Stimulated activated CD8-positive, alpha-beta memory T cell treated with anti-CD3 and anti-CD28 coated beads, Interleukin-4, amount 100 ng/mL, for 24 hours (primary cell): ENCODE measurements at regions not wholly inside any gene's neighbourhood (a gene's known extent, or its start where the extent isn't known, plus 50 kb on each side); places are given as distances from the start of the nearest gene placed in this dataset.

Experiments used
- DNase-seq: peaks from one replicate; pipeline ENCODE4 v3.0.0-alpha.2; 2020; ENCODE audit warnings: low read depth

DNA sequence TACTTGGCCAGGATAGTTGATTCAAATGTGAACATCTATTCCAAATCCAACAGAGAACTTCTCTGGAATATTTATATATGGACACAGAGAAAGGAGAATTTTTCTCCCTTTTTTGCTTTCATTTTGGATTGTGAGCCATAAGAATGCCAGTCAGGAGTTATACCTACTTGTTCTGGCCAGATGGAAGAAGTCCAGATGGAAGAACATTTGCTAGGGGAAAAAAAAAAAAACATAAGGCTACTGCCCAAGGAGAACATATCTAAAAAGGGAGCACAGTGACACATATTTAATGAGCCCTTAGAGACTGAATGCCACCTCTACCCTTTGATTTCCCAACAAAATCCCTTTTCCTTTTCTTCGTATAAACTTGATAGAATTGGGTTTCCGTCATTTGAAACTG is 61.7 kb upstream of the PPP2R2B start:
- no peak for DNase-seq

- DNase-seq, result no peak
Observed at GRCh38 chr5:146944019-146944418, 65.5 kb upstream of the PPP2R2B start.

DNA sequence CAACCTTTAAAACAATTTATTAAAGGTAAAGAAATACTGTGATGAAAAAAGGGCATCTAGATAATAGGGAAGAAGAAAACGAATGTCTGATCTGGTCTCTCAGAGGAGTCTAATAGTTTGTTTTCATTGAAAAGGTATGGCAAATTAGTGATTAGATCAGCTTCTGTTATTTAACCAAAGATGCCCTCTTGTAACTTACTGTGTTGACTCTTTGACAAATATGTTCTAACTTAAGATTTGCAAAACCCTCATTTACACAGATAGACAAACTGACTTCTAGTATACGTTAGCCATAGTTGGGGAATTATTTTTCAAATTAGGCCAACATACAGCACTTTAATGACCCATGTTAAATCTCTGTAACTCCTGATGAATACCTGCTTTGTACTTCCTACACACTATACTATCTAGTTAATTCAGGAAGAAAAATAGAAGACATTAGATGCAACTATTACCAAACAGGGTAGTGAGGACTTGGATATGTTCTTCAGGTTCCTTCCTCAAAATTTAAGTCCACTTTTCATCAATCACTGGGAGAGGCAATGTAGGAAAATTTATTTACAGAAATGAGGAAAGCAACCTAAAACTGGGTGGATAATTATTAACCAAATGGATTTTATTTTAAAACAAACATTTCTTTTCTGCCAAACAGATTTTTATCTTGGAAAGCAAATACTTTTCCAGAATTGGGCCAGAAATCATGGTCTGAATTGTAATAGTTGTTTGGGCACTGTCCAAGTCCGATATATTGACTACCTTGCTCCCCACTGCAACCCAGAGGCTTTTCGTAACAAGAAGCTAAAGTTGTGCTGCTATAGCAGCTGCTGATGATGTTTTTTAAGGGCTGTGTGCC is 66.4 kb upstream of the PPP2R2B start:
- DNase-seq, result no peak

DNA sequence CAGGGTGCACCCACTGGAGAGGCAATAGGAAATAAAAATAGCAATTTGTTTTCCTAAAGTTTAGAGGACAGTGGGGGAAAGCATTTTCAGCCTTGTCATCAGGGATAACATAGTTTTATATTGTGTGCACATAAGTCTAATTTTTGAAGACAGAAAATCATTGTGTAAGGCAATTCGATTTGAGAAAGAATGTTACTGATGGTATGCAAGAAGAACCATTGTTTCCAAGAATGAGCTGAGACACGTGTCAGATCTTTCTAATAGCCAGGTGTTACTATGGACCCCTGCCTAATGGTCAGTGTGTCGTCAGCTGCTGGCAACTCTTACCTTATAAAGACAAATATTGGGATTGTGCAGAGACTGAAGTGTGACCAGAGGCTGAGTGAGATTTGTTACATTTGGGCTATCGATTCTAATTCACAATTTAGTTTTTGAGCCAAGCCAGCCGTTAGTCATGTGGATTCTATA is 67.1 kb upstream of the PPP2R2B start:
- no peak for DNase-seq

GRCh38 chr5:146947181-146947941 is 68.8 kb upstream of the PPP2R2B start:
- peak; percentile 0 for DNase-seq

GRCh38 chr5:146948666-146949065 is 70.1 kb upstream of the PPP2R2B start:
- DNase-seq, result no peak

DNA sequence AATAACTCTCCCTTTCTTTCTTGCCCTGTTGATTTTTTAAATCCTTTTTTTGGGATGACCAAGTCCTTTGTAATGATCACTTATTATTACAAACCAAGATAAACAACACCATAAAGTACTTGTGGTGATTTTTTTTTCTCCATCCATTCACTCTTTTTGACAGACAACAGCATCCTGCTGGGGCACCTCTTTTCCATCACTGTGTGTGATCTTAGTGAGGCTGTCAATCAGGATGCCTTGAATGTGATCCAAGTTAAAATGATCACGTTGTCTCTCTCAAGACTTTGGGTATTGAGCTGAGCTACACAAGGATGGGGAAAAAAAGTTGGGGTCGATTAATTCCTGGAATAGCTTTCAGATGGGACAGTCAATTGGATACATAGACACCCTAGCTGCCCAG is 73.6 kb upstream of the PPP2R2B start:
- DNase-seq, result no peak

- DNase-seq, result no peak
Observed at GRCh38 chr5:146956217-146956616, 77.7 kb upstream of the PPP2R2B start.

GRCh38 chr5:146959360-146959759 is 80.8 kb upstream of the PPP2R2B start:
- no peak for DNase-seq

DNA sequence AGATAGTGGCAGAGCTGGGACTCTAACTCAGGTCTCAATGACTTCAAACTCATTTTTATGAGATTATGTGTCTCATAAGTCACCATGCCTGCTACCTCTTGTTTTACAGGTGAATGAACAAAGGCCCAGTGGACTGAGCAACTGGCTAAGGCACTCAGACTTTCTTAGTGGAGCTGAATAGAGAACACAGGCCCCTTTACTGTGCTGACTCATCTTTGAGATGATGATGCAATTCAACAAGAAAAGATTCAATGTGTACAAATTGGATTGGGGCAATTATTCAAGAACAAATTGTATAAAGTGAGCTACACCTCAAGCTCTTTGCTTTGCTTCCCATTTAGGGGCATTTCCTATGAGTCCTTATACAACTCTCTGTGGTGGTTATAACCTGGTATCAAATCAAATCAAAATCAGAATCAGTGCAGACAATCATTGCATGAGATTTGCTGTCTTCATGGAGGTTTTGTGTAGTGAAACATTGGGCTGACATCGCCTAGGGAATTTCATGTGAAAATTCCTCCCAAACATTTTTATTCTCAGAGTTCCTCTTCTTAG is 84.3 kb upstream of the PPP2R2B start:
- no peak for DNase-seq

DNA sequence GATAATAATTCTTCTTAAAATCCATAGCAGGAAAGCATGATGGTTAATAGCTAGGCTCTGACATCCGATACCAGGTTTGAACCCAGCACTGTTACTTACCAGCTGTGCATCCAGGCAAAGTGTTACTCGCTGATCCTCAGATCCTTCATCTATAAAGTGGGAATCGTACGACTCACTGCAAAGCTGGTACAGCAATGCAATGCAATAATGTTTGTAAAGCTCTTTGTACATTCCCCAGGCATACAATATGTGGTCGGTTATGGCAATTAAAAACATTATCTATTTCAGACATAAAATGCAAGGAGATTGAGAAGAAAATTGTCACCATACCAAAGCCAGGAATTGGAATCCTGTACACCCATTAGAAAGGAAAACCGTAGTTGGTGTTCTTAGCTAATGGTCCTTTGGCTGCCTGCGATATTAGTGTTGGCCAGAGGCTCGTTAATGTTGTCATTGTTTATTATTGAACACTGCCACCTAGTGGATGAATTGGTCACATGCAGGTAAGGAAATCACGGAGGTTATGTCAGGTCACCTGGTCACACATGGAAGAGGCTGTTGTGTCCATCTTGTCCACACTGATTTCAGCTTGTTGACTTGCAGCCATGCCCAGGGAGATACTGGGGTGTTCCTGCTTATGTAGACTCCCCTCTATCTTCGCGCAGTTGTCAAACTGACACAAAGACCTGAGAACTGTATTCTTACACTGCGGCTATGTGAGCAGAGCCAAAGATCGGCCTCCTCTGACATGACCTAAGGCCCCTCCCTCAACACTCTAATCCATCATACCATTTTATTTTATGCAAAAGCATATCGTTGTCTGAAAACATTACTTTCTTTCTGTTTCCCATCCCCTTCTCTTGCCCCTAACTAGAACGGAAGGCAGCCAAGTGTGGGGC is 87.5 kb upstream of the PPP2R2B start:
- peak; percentile 2 for DNase-seq

GRCh38 chr5:146967646-146968045 is 89.1 kb upstream of the PPP2R2B start:
- no peak for DNase-seq

DNA sequence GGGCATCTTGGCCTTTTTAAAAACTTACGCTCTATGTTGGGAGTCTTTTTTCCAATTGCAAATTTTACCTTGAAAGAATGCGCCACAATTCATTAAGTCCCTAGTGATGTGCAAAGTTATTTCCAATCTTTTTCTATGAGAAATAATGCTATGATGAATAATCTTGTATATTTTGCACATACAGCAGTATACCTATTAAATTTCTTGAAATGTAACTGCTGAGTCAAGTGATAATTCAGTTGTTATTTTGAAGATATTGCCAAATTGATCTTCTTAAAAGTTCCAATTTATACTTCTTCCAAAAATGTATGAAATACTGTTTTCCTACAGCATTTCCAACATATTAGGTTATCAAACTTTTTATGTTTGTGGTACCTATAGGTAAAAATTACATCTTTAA is 92.8 kb upstream of the PPP2R2B start:
- DNase-seq, result no peak

DNA sequence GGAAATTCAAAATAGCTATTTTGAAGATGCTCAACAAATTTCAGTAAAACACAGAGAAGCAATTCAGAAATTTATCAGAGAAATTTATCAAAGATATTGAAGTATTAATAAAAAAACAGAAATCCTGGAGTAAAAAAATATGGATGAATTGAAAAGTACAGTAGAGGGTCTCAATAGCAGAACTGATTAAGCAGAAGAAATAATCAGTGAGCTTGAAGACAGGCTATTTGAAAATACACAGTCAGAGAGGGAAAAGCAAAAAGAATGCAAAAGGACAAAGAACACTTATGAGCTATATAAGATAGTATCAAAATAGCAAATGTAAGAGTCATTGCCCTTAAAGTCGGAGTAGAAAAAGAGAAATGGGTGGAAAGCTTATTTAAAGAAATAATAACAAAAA is 107.9 kb upstream of the PPP2R2B start:
- no peak for DNase-seq

- no peak for DNase-seq
Observed at GRCh38 chr5:146993876-146994530, 115.4 kb upstream of the PPP2R2B start.

- DNase-seq, result no peak
Observed at GRCh38 chr5:146995878-146996277, 117.3 kb upstream of the PPP2R2B start.

DNA sequence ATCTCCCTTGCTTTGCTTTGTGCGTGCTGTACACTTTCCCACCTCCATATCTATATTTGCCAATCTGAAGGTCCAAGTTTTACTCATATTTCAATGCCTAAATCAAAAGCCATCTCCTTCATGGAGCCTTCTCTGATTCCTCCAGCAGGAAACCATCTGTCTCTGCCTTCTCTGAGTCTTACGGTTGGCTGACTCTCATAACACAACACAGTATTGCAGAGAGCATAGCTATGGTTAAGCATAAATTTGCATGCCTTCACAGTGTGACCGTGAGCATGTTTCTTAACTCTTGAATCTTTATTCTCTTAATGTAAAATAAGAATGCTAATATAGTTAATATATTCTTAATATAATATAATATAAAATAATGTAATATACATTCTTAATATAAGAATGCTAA is 136.8 kb upstream of the PPP2R2B start:
- no peak for DNase-seq

DNA sequence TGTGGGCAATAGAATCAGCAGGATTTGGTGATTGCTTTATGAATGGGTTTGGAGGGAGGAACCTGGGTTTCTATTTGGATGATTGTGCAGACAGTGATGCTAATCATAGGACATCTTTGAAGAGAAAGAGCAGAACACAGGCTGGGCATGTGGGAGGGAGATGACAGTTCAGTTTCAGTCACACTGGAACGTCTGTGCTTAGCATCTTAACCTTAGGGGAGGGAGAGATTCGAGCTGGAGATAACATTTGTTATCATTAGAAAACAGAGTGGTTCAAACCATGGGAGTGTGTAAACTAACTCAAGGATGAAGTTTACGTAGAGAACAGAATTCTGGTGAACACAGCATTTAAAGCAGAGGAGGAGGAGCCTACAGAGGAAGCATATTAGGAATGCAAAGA is 138.6 kb upstream of the PPP2R2B start:
- DNase-seq, result no peak

DNA sequence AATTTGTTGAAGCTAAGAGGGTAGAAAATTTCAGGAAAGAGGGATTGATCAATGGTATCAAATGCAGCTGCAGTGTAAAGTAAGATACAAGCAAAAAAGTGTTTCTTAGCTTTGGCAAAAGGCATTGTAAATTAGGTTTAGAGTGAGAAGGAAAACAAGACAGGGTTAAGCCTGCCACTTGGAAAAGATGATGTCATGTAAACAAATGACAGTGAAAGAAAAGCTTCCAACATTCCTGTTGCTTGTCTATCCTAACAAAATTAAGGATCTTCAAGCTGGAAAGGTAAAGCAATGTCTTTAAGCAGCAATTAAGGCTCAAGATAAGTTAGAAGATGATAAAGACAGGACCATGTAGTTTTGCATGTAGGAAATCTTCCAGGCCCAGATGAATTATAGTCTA is 139.1 kb upstream of the PPP2R2B start:
- no peak for DNase-seq

DNA sequence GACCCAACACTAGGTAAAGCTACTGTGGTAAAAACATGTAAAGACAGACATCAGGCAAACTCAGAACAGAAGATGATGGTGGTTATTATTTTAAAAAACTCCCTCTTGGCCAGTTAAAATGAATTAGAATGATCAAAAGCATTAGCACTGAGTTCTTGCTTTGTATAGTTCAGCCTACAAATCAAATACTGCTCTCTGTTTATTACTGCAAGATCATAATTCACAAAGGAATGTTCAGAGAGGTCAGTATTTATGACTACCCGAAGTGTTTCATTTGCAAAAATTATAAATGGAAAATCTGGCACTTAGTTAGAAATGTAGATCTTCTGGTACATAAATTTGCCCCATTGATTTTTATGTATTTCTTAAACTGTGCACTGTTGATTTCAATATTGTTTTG is 140.3 kb upstream of the PPP2R2B start:
- DNase-seq, result no peak

DNA sequence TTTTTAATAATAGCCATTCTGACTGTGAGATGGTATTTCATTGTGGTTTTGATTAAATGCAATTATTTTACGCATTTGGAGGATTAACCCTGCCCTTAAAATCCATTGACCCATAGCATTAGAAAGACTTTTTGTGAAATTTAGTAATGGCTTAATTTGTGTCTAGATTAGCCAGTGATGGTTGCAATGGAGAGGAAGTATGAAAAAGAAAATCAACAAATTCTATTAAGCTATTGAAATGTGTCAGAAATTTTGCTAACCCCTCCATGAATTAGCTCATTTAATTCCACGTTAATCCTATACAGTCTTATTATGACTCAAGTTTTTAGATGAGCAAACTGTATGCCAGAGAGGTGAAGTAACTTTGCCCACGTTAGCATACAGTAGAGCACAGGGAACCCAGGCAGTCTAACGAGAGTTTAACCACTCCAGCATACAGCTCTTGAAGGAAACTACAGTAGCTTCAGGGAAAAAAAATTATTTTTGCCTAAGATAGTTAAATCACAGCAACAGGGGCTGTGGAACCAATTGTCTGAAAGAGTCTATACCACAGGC is 158.2 kb upstream of the PPP2R2B start:
- DNase-seq, result no peak
